Central memory CD4-positive, alpha-beta T cell (primary cell): ENCODE measurements at regions not wholly inside any gene's neighbourhood (a gene's known extent, or its start where the extent isn't known, plus 50 kb on each side); places are given as distances from the start of the nearest gene placed in this dataset.
"Not testable (repeated sequence)": the region's sequence is repeated elsewhere in the genome, so short reads cannot be mapped to it uniquely, and the experiment has no call there.

Experiments used
- DNase-seq: peaks from one replicate; pipeline ENCODE4 v3.0.0; 2022

- no peak for DNase-seq
These were observed 119.4 kb upstream of the IQSEC1 start for GRCh38 chr3:13192471-13193213.

- no peak for DNase-seq
These were observed 117.8 kb upstream of the IQSEC1 start for GRCh38 chr3:13191016-13191415.

GRCh38 chr3:13190378-13190765 is 117.1 kb upstream of the IQSEC1 start:
- no peak for DNase-seq

GRCh38 chr3:13189639-13190377 is 116.6 kb upstream of the IQSEC1 start:
- peak; percentile 25 for DNase-seq

- DNase-seq = no peak
These were observed 115.7 kb upstream of the IQSEC1 start for GRCh38 chr3:13188975-13189374.

GRCh38 chr3:13188181-13188779 is 115.1 kb upstream of the IQSEC1 start:
- no peak for DNase-seq

- DNase-seq = no peak
These were observed 114.4 kb upstream of the IQSEC1 start for GRCh38 chr3:13187593-13187992.

- DNase-seq = no peak
These were observed 113.2 kb upstream of the IQSEC1 start for GRCh38 chr3:13186435-13186815.

GRCh38 chr3:13185737-13186434 is 112.7 kb upstream of the IQSEC1 start:
- no peak for DNase-seq

GRCh38 chr3:13179582-13180210 is 106.5 kb upstream of the IQSEC1 start:
- not testable (repeated sequence) for DNase-seq

- no peak for DNase-seq
These were observed 106.0 kb upstream of the IQSEC1 start for GRCh38 chr3:13179181-13179580.

- no peak for DNase-seq
These were observed 104.9 kb upstream of the IQSEC1 start for GRCh38 chr3:13178107-13178506.

- DNase-seq = no peak
These were observed 104.4 kb upstream of the IQSEC1 start for GRCh38 chr3:13177641-13178040.

- no peak for DNase-seq
These were observed 104.0 kb upstream of the IQSEC1 start for GRCh38 chr3:13177236-13177635.

- DNase-seq = no peak
These were observed 103.2 kb upstream of the IQSEC1 start for GRCh38 chr3:13176445-13176844.

- DNase-seq = no peak
These were observed 101.5 kb upstream of the IQSEC1 start for GRCh38 chr3:13174803-13175135.

- no peak for DNase-seq
These were observed 101.0 kb upstream of the IQSEC1 start for GRCh38 chr3:13174011-13174802.

- no peak for DNase-seq
These were observed 100.0 kb upstream of the IQSEC1 start for GRCh38 chr3:13173186-13173585.

- no peak for DNase-seq
These were observed 99.4 kb upstream of the IQSEC1 start for GRCh38 chr3:13172644-13173013.

- no peak for DNase-seq
These were observed 98.7 kb upstream of the IQSEC1 start for GRCh38 chr3:13171704-13172643.

GRCh38 chr3:13170317-13170716 is 97.1 kb upstream of the IQSEC1 start:
- DNase-seq = no peak
